ENCODE measurements at regions not wholly inside any gene's neighbourhood (a gene's known extent, or its start where the extent isn't known, plus 50 kb on each side); places are given as distances from the start of the nearest gene placed in this dataset.
A peak's percentile ranks its signal among the peaks of the same experiment; 100 is the strongest.

DNA sequence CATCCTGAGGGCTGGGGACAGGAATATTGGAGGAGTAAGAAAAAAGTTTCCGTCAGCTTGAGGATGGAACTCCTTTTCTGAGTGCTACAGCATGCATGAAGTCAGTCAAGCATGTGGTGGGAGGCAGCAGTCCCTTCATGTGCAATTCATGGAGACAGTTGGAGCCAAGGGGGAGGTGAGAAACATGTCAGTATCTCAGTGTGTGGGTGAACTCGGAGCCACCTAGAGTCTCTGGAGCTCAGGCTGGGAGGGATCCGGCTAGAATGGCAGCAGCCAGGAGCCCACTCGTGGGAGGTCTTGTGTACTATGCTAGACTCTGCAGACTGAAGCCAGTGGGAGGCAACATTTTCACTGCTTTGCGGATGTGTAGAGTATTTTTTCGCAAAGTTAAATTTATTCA, 60.3 kb downstream of the AVPR1A start:
- DNase-seq, result no peak

DNA sequence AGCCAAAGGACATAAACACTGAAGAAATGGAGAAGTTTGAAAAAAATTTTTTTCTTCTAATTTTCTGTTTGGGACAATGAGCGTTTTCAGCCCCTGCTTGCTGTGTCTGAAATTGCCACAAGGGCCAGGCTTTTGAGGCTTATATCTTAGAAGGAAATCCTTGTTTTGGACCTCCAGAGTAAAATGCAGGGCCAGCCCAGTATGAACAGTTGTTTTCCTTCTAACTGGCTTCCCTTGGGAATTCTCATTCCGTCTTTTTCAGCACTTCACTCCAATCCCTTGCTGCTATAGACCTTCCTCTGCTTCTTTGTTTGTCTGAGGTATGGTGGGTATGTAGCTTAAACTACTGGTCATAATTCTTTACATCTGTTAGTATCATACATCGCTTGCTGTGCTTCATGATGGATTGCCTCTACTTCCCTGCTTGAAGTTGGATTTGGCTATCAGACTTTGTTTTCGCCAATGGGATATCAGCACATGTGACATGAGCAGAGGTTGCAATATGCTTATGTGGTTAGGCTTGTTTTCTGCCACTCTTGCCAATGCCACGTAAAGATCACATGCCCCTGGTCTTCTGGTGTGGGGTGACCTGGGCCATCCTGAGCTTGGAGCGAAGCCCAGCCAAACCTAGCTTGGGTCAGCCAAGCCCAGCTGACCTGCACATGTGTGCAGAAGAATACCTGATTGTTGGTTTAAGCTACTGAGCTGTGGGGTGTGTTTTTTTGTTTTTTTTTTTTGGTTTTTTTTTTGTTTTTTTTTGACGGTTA, 64.7 kb downstream of the AVPR1A start:
- DNase-seq, result no peak

DNA sequence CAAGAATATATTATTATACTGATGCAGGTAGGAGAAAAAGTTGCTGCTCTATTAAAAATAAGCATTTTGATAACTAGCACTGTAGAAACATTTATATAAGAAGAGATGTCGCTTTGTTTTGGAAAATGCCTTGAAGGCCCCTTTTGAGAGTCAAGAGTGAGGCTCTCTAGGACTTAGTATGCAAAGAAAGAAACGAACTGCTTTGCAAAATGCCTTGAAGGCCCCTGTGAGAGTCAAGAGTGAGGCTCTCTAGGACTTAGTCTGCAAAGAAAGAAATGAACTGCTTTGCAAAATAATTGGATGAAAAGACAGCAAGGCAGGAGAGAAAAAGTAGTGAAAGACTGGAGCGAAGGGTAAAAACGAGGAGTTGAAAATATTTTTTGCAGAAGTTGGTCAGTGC, 65.9 kb downstream of the AVPR1A start:
- DNase-seq, result no peak

DNA sequence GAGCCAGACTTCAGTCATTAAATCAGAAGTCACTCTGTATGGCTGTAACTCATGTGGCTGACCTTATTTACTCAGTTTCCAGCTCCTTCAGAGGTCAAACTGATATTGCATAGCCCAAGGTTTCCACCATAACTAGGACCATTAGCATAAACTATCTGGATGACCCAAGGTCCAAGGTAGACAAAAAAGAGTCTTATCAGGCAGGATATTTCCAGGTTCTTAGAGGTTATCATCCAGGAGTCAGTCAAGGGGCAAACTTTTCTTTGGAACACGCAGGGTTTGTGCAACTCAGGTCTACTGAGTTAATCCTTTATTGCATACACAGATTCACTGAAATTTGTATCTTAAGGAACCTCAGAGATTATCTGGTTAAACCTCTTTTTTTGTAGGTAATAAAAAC, 66.5 kb downstream of the AVPR1A start:
- no peak for DNase-seq

DNA sequence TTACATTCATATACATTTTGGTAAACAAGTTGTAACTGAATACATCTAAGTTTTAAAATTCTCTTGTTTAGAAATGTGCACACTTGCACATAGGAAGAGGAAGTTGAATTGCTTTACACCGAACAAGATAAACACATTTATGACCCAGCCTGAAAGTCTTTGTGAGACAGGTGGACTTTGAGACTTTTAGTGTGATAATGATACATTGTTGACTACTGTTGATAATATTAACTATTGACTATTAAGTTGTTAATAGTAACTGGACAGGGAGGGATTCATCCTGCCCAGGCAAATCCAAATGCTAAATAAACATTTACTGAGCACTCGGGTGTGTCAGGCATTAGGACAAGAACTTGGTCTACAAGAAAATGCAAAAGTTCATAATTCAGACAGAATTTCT, 68.0 kb downstream of the AVPR1A start:
- no peak for DNase-seq

DNA sequence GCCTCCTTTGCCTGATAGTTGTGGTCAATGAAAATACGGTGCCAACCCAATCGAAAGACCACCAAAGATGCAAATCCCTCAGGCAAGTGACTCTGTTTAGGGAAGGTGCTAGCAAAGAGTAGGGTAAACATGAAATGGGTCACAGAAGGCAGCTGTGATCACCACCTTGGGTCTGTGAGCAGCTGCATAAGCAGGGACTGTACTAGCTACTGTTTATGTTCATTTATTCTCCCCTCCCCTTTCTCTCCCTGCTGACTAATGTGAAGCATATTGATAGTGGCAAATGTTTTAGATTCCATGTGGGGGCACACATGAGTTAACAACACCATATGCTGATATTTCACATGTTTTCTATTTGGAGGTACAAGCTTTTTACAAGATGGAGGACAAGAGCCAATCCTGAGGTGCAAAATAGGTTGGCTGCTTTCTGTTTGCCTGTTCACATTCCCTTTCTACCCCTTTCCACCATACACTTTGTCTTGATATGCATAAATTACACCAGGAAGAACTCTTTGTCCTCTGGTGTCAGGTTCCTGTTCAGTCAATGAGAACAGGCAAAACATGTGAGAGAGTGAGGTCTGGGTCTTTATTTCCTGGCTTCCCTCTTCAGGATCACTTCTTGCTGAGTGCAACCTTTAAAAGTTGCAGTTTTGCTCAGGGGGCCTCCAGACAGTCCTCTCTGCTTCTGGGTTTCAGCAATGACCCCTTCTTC, 71.1 kb downstream of the AVPR1A start:
- peak; percentile 31 for DNase-seq

DNA sequence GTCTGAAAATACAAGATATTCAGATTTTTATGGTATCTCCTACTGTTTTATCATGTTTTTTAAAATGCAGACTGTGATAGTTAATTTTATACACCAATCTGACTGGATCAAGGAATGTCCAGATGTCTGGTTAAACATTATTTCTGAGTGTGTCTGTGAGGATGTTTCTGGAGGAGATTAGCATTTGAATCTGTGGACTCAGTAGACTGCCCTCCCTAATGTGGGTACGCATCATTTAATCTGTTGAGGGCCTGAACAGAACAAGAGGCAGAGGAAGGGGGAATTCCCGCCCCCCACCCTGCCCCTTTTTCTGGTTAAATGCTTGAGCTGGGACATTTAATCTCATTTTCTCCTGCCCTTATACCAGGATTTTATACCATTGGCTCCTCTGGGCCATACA, 72.1 kb downstream of the AVPR1A start:
- DNase-seq, result no peak

DNA sequence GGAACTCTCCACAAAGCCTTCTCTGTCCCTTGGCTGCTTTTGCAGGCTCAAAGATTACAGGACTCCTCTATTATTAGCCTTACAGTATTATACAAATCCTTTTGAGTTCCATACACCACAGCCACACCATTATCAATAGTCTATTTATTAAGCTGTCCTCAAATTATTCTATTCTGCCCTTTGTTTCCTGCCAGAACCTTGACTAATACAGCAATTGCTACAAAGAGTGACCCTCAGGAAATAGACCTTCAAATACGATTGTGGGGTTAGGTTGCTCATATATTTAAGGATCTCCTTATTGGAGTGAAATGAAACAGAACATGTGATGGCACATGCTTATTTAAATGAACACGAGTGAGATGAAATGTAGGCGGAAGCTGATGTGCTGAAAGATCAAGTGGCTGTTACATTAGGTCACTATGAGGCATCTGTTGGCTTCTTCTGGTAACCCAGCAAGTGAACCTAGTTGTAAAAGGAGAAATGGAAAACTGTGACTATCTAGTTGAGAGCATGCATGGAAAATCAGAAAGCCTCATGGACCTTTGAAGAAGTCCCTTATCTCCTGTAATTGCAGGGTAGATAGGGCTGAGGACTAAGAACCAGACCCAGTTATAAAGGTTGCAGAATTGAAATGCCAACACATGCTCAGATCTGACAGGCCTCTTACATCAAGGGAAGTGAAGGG, 75.5 kb downstream of the AVPR1A start:
- no peak for DNase-seq

DNA sequence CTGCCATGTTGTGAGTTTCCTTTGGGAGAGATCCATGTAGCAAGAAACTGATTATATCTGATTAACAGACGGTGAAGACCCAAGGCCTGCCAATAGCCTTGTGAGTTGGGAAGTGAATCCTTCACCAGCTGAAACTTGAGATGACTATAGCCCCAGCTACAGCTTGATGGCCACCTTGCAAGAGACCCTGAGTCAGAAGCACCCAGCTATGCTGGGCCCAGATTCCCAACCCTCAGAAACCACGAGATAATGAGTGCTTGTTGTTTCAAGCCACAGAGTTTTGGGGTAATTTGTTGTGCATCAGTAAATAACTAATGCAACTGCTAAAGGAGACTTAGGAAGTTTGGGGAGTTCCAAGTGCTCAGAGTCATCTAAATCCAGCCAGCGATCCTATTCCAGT, 80.3 kb downstream of the AVPR1A start:
- DNase-seq, result no peak

DNA sequence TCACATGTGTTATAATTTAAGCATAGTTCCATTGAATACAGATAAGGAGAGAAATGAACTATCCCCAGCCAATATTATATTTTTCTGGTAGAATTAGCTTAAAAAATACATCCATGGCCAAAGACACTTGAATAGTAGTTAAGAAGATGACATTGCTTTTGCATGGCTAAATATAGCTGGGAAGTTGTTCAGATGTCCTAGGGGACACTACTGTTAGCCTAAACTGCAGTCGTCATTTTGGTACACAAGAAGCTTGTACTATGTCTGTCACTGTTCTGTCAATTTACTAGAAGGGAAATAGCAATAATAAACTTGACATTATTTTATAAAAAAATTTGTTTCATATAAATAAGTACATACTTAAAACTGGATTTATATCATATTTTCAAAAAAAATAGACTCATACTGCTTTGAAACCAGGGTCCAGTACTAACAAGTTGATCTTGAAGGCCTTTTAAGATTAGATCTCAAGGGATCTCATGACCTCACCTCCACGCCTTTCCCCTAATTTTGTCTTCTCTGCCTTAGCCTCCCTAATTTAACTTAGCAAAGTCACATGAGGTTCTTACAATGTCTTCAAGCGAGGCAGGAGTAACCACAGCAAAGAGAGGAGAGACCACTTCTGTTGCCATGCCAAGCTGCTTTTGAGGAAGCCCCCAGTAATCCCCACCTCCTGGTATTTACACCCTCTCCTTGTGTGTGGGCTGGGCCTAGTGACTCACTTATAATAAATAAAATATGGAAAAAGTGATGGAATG, 81.0 kb downstream of the AVPR1A start:
- no peak for DNase-seq

DNA sequence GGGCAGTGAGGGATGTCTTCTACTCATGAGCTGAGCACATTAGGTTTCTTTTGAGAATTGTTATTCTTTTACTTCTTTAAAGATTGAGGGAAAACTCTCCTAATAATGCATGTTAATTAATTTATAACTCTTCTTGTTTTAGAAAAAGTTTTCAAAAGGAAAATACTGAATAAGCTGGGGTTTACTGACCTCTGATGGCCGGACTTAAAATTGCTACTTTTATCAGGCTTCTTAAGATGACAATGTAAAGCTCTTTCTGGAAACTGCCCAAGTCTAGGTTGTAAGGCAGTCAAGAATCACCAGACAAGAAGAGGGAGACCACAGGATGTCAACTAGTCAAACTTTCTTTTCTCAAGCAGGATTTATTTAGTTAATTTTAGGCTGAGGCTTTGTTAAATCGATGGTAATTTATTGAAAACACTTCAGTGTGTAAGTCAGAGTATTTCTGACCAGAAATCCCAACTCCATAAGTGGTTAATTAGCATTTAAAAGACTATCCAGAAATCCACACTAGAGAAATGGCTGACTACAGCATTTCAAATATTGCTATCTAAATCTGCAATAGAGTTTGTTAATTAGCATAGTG, 82.1 kb downstream of the AVPR1A start:
- peak; percentile 31 for DNase-seq

DNA sequence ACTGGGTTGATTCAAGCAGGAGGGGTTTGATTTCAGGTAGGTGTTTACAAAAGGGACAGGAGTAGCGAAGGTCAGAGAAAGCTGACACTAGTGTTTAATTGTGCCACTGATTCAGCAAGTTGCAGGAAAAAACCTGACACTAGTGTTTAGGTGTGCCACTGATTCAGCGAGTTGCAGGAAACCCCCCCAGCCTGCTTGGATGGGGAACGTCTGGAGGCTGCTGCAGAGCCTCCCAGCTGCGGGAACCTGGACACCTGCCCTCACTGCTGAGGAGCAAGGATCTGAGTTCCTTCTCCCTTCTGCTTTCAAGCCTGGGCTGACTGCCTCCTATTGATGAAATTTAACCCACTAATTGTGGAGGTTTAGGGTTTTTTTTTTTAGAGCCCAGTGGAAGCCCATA, 84.2 kb downstream of the AVPR1A start:
- DNase-seq, result no peak

DNA sequence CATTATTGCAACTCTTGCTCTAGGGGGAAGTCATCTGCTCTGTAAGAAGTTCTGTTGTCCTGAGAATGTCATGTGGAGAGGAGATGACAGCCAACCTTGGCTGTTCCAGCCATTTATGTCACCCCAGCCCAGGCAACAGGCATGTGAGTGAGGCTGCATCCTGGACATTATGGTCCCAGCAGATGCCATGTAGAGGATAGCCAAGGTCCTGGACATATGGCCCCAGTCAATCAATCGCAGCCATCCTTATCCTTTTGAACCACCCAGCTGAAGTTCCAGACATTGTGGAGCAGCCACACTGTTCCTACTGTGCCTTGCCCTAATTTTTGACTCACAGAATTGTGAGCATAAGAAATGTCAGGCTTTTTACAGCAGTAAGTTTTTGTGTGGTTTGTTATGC, 84.9 kb downstream of the AVPR1A start:
- no peak for DNase-seq

DNA sequence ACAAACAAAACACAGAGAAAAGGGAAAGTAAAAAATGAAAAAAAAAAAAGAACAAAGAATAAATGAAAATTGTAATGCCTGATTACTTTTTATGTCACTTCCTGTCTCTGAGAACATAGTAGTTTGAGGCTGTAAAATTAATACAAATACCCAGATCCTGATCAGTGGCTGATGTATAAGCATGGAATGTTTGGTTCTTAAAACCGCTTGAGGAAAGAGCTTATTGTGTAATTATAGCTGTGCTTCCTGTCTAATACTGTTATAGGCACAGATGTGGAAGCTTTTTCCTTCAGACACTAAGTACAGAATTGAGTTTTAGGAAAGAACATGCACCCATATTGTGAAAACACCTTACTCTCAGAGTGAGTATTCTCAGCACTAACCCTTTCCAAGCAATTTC, 86.9 kb downstream of the AVPR1A start:
- no peak for DNase-seq

DNA sequence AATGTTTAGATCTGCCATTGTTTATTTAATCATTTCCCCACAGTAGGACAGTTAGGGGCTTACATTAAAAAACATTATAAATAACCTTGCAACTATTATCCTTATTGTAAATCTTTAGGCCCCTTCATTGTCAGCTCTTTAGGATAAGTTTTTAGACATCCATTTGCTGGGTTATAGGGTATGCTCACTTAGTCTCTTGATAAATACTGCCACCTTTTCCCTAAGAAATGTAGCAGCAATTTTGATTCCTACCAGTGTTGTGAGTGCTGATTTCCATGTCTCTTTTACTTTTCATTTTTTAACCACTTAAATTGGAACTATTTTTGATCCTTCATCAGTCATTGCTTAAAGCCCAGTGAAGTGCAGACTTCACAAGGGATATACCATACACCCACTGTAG, 94.4 kb downstream of the AVPR1A start:
- DNase-seq, result no peak

DNA sequence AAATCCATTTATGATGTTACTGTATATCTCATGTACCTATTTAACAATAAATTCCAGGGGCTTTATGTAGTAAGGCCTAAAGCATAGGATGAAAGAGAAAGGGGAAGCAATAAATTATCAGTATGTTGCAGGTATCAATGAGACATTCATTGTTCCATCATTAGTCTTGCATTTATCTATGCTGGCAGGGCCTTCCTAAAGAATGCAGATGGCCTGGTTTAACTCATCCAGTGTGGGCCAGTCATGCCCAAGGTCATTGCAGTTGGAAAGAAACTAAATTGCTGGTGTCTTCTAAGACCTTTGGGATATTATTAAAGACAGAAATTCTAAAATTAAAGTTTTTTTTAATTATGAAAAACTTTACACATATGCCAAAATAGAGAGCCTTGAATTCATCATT, 98.3 kb downstream of the AVPR1A start:
- no peak for DNase-seq

DNA sequence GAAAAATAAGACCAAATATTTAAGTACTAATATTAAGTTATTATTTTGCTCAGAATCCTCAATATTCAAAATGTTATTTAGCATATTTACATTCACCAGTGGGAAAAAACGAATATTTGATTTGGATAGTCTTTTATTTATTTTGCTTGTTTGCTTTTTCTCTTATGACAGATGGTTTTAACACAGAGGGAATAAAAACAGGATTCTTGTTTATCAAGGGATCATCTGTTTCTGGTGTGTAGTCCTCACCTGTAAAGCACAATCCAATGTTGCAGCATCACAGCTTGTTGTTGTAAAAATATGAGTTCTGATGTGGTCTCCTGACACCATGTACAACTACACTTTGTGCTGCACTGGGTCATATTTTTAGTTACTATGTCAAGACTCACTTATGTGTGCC, 103.9 kb downstream of the AVPR1A start:
- DNase-seq, result no peak

DNA sequence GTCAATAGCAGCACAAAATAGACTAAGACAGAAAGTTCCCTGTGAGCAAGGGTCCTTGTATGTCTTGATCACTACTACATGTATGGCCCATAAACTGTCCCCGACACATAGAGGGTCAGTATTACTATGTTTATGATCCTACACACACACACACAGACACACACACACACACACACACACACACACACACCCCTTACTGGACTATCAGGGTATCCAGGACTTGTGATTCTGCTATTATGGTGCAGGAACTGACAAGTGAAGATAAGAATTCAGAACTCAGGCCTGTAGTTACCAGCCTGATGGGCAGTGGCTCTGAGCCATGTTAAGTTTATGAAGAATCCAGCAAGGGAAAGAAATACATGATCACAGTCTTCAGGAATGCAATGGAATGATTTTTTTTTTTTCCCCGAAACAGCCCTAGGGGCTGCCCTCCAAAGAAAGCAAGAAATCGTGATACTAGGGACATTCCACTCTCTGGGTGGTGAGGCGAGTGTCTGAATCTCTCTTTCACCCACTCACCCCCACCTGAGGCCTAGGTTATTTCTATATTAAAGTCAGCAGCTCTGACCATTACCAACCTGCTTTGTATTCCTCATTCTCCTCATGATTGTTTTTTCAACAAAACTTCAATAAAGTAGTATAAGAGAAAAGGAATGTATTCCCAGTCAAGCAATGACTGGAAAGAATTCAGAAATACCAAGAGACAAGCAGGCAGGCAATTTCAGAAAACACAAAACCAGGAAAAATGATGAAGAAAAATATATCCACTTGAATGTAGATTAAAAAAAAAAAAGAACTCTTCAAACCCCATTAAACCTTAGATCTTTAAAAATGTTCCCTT, 105.8 kb downstream of the AVPR1A start:
- DNase-seq, result no peak

DNA sequence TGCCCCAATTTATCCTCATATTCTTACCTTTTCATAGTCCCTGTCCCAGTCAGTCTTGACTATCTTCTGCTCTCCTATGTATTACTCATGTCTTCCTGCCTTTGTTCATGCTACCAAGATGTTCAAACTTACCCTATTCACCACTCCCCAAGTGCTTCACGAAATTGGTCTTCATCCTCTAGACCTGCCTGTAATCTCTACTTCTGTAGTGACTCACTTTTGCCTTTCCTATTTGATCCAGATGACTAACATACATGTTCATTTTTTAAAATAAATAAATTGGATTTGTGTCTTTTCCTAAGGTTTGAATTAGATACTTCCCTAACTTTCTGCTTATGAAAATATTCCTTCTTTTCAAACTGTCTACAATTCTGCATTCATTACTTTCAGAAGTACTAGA, 107.7 kb upstream of the PPM1H start:
- no peak for DNase-seq

DNA sequence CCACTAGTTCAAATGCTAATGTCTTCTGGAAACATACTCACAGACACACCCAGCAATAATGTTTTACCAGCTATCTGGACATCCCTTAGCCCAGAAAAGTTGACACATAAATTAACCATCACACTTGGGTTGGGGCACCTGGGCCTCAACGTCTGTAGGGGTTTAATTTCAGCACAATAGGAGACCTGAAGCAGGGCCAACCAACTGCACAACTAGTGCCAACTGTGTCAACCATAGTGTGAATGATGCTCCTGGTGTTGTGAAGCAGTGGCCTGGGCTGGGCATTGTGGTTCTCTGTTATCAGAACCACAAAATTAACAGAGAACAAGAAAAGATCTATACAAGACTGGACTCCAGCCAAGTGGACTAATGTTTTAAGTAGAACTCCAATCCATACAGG, 106.7 kb upstream of the PPM1H start:
- no peak for DNase-seq

DNA sequence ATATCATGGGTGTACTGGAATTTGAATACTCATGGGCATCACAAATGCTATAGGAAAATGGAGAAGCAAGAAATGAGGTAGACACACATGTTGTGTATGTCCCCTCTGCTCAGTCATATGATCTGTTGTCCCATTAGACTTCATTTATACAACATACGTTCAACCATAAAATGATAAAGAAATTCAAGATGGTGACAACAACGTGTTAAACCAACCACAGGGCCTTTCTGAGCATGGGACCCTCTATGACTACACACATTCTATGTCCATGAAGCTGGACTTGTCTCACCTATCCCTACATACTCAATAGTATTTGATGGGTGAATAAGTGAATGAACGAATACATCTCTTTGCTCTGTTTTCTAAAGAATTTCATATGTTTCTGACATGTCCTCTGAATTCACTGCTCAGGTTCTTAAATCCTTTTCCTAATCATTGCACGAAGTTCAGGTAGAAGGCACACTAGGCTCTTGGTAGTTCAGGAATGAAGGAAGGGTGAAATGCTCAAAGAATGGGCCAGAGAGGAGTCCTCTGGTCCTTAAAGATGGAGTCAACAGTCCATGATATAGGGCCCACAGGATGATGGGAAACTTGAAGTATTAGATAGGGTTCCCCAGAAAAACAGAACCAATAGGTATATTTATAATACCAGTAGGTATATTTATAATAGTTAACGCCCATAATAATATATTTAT, 105.7 kb upstream of the PPM1H start:
- DNase-seq, result no peak

DNA sequence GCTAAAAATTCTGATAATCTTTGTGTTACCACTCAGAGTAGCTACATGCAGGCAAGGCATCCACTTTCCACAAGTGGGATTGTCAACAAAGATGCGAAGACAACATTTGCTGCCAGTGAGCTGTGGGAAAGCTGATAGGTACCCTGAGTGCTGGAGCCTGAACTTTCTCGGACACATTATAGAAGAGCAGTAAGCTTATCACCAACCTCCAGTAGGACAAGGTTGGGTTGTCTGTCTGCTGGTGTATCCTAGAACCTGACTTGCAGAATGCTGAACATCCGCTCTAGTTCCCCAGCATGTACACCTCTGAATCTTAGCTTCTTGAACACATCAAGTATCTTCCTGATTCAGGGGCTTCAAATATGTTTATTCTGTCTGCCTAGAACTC, 103.8 kb upstream of the PPM1H start:
- no peak for DNase-seq

All from NCI-H2107 (cell line).